Esophagus muscularis mucosa (tissue), 4 donors: ENCODE measurements at regions not wholly inside any gene's neighbourhood (a gene's known extent, or its start where the extent isn't known, plus 50 kb on each side); places are given as distances from the start of the nearest gene placed in this dataset.

Experiments used
- DNase-seq: peaks from one replicate; pipeline ENCODE4 v3.0.0-alpha.2; 2017; ENCODE audit errors: extremely low spot score
- H3K27ac ChIP-seq, 4 donors: fragments of 200-600 bp; sonication (generic); replicated peaks in 1 of 4; 1 replicate in 3 of 4; 2 replicates in 1 of 4; pipeline ENCODE4 v1.5.1; 2016 to 2019; ENCODE audit warnings: mild to moderate bottlenecking in 1 of 4
- H3K27me3 ChIP-seq, 4 donors: fragments of 200-600 bp; sonication (generic); one replicate each; pipeline versions ENCODE4 v1.5.1 to v1.6.0; 2016 to 2019
- H3K36me3 ChIP-seq, 4 donors: fragments of 200-600 bp; sonication (generic); one replicate each; pipeline ENCODE4 v1.5.1; 2016 to 2019
- H3K4me1 ChIP-seq, 4 donors: fragments of 200-600 bp; sonication (generic); one replicate each; pipeline ENCODE4 v1.5.1; 2016 to 2019
- H3K4me3 ChIP-seq, 4 donors: fragments of 200-600 bp; sonication (generic); 1 replicate in 2 of 4; 2 replicates in 2 of 4; pipeline ENCODE4 v1.5.1; 2016 to 2019; ENCODE audit warnings: mild to moderate bottlenecking in 4 of 4, moderate library complexity in 1 of 4
- H3K9me3 ChIP-seq, 4 donors: fragments of 200-600 bp; sonication (generic); 1 replicate in 3 of 4; 2 replicates in 1 of 4; pipeline ENCODE4 v1.5.1; 2016 to 2019
- CTCF ChIP-seq, 3 experiments: fragments of 200-600 bp in 2 of 3; fragments of 450-650 bp in 1 of 3; sonication (generic) in 2 of 3; IDR thresholded peaks; one replicate each; pipeline ENCODE4 v1.5.1; 2017 to 2019; ENCODE audit warnings: antibody characterized with exemption in 3 of 3, mild to moderate bottlenecking in 2 of 3, moderate library complexity in 1 of 3
- EP300 ChIP-seq: sonication (generic); formaldehyde crosslinking; IDR thresholded peaks from one replicate; pipeline ENCODE4 v1.6.1; 2017; ENCODE audit warnings: antibody characterized with exemption
- POLR2A ChIP-seq: fragments of 450-650 bp; IDR thresholded peaks from one replicate; pipeline ENCODE4 v1.6.1; 2017; ENCODE audit warnings: antibody characterized with exemption, moderate library complexity, mild to moderate bottlenecking, low read depth
- POLR2AphosphoS5 ChIP-seq, 2 donors: sonication (generic); formaldehyde crosslinking; IDR thresholded peaks; one replicate each; pipeline ENCODE4 v1.6.1; 2017; ENCODE audit warnings: antibody characterized with exemption in 2 of 2
- WGBS: methylation state at CpG from one replicate; pipeline ENCODE4 v1.1.5; 2018; 5-methylcytosine and 5-hydroxymethylcytosine counted together
- intact Hi-C: fragments of 100-400 bp; cut with DNase I; formaldehyde crosslinking; loops from one replicate; pipeline ENCODE4 v1.15.1; 2023
- small RNA-seq, 3 donors: library from RNA; depleted of rRNA; stranded (forward); fragments of <200 nt; gene quantifications; one replicate each; pipeline ENCODE3, GENCODE V24; 2016

GRCh38 chr11:28393348-28393747 lies 285.2 kb downstream of the METTL15 start:
- intact Hi-C loops: no loop called here
- TF ChIP-seq POLR2AphosphoS5 (IDR thresholded peaks at IDR 0.05) (no peak), CTCF (IDR thresholded peaks at IDR 0.05) (no peak), POLR2A (no peak), EP300 (no peak)
- H3K36me3 ChIP-seq: no peaks in the 10 kb centered on the region
- 41% methylated on average over 5 of the region's 5 CpGs for WGBS
- no peaks in the 10 kb centered on the region for H3K9me3 ChIP-seq
- DNase-seq: no peak
- no peaks in the 10 kb centered on the region for H3K27me3 ChIP-seq
- no peak overlapping the region for H3K4me3 ChIP-seq
- no peaks in the 10 kb centered on the region for H3K4me1 ChIP-seq
- H3K27ac ChIP-seq: no peak overlapping the region

DNA sequence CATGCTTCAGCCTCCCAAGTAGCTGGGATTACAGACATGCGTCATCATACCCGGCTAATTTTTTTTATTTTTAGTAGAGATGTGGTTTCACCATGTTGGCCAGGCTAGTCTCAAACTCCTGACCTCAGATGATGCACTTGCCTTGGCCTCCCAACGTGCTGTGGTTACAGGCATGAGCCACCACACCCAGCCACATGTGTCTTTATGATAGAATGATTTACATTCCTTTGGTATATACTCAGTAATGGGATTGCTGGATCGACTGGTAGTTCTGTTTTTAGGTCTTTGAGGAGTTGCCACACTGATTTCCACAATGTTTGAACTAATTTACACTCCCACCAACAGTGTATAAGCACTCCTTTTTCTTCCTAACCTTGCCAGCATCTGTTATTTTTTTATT lies 276.2 kb downstream of the METTL15 start:
- Histone ChIP-seq H3K27ac (no peak overlapping the region), H3K4me3 (no peak overlapping the region), H3K9me3 (peaks cover 0 to 12% (median 6%) of the 10 kb centered on the region in 4 donors), H3K4me1 (no peaks in the 10 kb centered on the region), H3K27me3 (no peaks in the 10 kb centered on the region), H3K36me3 (no peaks in the 10 kb centered on the region)
- intact Hi-C loops: no loop called here
- no peak for TF ChIP-seq POLR2AphosphoS5 (IDR thresholded peaks at IDR 0.05)
- 69% methylated on average over 4 of the region's 4 CpGs for WGBS
- no peak for DNase-seq

GRCh38 chr11:28383456-28383855 lies 275.3 kb downstream of the METTL15 start:
- intact Hi-C loops: no loop called here
- Histone ChIP-seq H3K4me3 (no peak overlapping the region), H3K36me3 (no peaks in the 10 kb centered on the region), H3K9me3 (peaks cover 0 to 12% (median 6%) of the 10 kb centered on the region in 4 donors), H3K27ac (no peak overlapping the region), H3K4me1 (no peaks in the 10 kb centered on the region), H3K27me3 (no peaks in the 10 kb centered on the region)
- no peak for DNase-seq
- no peak for TF ChIP-seq POLR2A
- 84% methylated on average over 1 of the region's 1 CpG for WGBS

Small RNA genes lying in the stretch of these regions (small RNA-seq; reads per million reads assigned to genes)
- gene MIR8068: 0 reads per million in 3 donors
- gene RN7SL240P: 0 to 0.17 (median 0) reads per million in 3 donors
